CD8-positive, alpha-beta memory T cell (primary cell): ENCODE measurements at regions not wholly inside any gene's neighbourhood (a gene's known extent, or its start where the extent isn't known, plus 50 kb on each side); places are given as distances from the start of the nearest gene placed in this dataset.

Experiments
- CTCF ChIA-PET: fragments of 350-600 bp; sonication (Branson Sonifier 250); formaldehyde crosslinking; loops from one replicate; lab custom pipeline; 2021; ENCODE audit warnings: antibody characterized with exemption; lab: Charles Lee
- POLR2A ChIA-PET: fragments of 350-600 bp; sonication (Branson Sonifier 250); formaldehyde crosslinking; loops from one replicate; lab custom pipeline; 2021; ENCODE audit warnings: antibody characterized with exemption; lab: Charles Lee
- DNase-seq, 5 donors: peaks; one replicate each; pipeline versions ENCODE4 v3.0.0 to v3.0.0-alpha.2; 2020 to 2022; ENCODE audit warnings: mixed read lengths in 1 of 5
- H3K27ac ChIP-seq: one replicate; pipeline ENCODE4 v1.7.0; 2013; ENCODE audit warnings: low read depth, mild to moderate bottlenecking, low read length, moderate library complexity
- H3K27me3 ChIP-seq: 2 replicates; pipeline ENCODE4 v1.7.0; 2013; ENCODE audit warnings: low read length, mild to moderate bottlenecking; ENCODE audit not compliant: insufficient read depth, poor library complexity, severe bottlenecking
- H3K36me3 ChIP-seq: 2 replicates; pipeline ENCODE4 v1.7.0; 2013; ENCODE audit warnings: mild to moderate bottlenecking, low read length, moderate library complexity; ENCODE audit not compliant: insufficient read depth
- H3K4me1 ChIP-seq: 2 replicates; pipeline ENCODE4 v1.7.0; 2013; ENCODE audit warnings: mild to moderate bottlenecking, low read length, moderate library complexity; ENCODE audit not compliant: insufficient read depth
- H3K4me3 ChIP-seq: 2 replicates; pipeline ENCODE4 v1.7.0; 2013; ENCODE audit warnings: mild to moderate bottlenecking, low read length
- H3K9me3 ChIP-seq: 2 replicates; pipeline ENCODE4 v1.7.0; 2013; ENCODE audit warnings: mild to moderate bottlenecking, low read length
- H3K27ac Mint-ChIP-seq, 8 donors: one replicate each; pipeline ENCODE4 v1.8.0; 2020 to 2021; ENCODE audit warnings: mixed read lengths in 8 of 8, mild to moderate bottlenecking in 6 of 8, inconsistent platforms in 3 of 8, moderate library complexity in 3 of 8
- H3K27me3 Mint-ChIP-seq, 2 donors: one replicate each; pipeline ENCODE4 v1.8.0; 2020 to 2021; ENCODE audit warnings: mixed read lengths in 2 of 2, mild to moderate bottlenecking in 1 of 2, moderate library complexity in 1 of 2
- H3K36me3 Mint-ChIP-seq, 3 donors: one replicate each; pipeline ENCODE4 v1.8.0; 2020 to 2021; ENCODE audit warnings: mixed read lengths in 3 of 3, inconsistent platforms in 1 of 3, mild to moderate bottlenecking in 1 of 3
- H3K4me1 Mint-ChIP-seq, 3 donors: one replicate each; pipeline ENCODE4 v1.8.0; 2020 to 2021; ENCODE audit warnings: mixed read lengths in 3 of 3, inconsistent platforms in 1 of 3, mild to moderate bottlenecking in 1 of 3
- H3K4me3 Mint-ChIP-seq, 7 donors: one replicate each; pipeline ENCODE4 v1.8.0; 2020 to 2021; ENCODE audit warnings: mixed read lengths in 7 of 7, mild to moderate bottlenecking in 6 of 7, moderate library complexity in 4 of 7, inconsistent platforms in 2 of 7
- H3K9me3 Mint-ChIP-seq, 5 donors: one replicate each; pipeline ENCODE4 v1.8.0; 2020 to 2022; ENCODE audit warnings: mixed read lengths in 5 of 5, mild to moderate bottlenecking in 3 of 5, moderate library complexity in 2 of 5, inconsistent platforms in 1 of 5

GRCh38 chr14:71384007-71384845 lies 477.0 kb downstream of the PCNX1 start:
- no peaks in the 10 kb centered on the region for H3K27me3 Mint-ChIP-seq
- Histone ChIP-seq H3K36me3 (no peaks in the 10 kb centered on the region), H3K9me3 (no peaks in the 10 kb centered on the region), H3K4me3 (no peak overlapping the region), H3K27ac (no peak overlapping the region), H3K4me1 (no peaks in the 10 kb centered on the region), H3K27me3 (no peaks in the 10 kb centered on the region)
- H3K4me3 Mint-ChIP-seq: no peak overlapping the region
- POLR2A ChIA-PET: no interaction called here
- CTCF ChIA-PET: no interaction called here
- no peaks in the 10 kb centered on the region for H3K9me3 Mint-ChIP-seq
- peaks cover 0 to 9% (median 2%) of the 10 kb centered on the region in 3 donors for H3K36me3 Mint-ChIP-seq
- H3K4me1 Mint-ChIP-seq: peaks cover 28 to 73% (median 68%) of the 10 kb centered on the region in 3 donors
- no peak for DNase-seq
- peak overlapping the region in 2 of 8 donors; percentile 39 to 72 for H3K27ac Mint-ChIP-seq

GRCh38 chr14:71387753-71388152 lies 480.5 kb downstream of the PCNX1 start:
- no peaks in the 10 kb centered on the region for H3K9me3 ChIP-seq
- no peaks in the 10 kb centered on the region for H3K36me3 ChIP-seq
- H3K27me3 ChIP-seq: no peaks in the 10 kb centered on the region
- no peak for DNase-seq
- no peaks in the 10 kb centered on the region for H3K9me3 Mint-ChIP-seq
- ChIA-PET POLR2A (no interaction called here), CTCF (no interaction called here)
- H3K4me1 Mint-ChIP-seq: peaks cover 22 to 54% (median 48%) of the 10 kb centered on the region in 3 donors
- peaks cover 0 to 12% (median 0%) of the 10 kb centered on the region in 3 donors for H3K36me3 Mint-ChIP-seq
- H3K4me1 ChIP-seq: no peaks in the 10 kb centered on the region
- H3K4me3 ChIP-seq: no peak overlapping the region
- peak overlapping the region in 1 of 8 donors; percentile 11 for H3K27ac Mint-ChIP-seq
- H3K4me3 Mint-ChIP-seq: no peak overlapping the region
- H3K27me3 Mint-ChIP-seq: no peaks in the 10 kb centered on the region
- H3K27ac ChIP-seq: no peak overlapping the region

GRCh38 chr14:71388336-71388735 lies 481.1 kb downstream of the PCNX1 start:
- POLR2A ChIA-PET: no interaction called here
- no peak overlapping the region for H3K27ac Mint-ChIP-seq
- CTCF ChIA-PET: no interaction called here

GRCh38 chr14:71388862-71389261 lies 481.6 kb downstream of the PCNX1 start:
- no peaks in the 10 kb centered on the region for H3K4me1 ChIP-seq
- no peaks in the 10 kb centered on the region for H3K27me3 ChIP-seq
- Mint-ChIP-seq H3K27me3 (no peaks in the 10 kb centered on the region), H3K9me3 (no peaks in the 10 kb centered on the region), H3K27ac (peak overlapping the region in 1 of 8 donors; percentile 70), H3K36me3 (peaks cover 0 to 10% (median 0%) of the 10 kb centered on the region in 3 donors), H3K4me3 (no peak overlapping the region), H3K4me1 (peaks cover 19 to 46% (median 42%) of the 10 kb centered on the region in 3 donors)
- H3K27ac ChIP-seq: no peak overlapping the region
- no peak for DNase-seq
- POLR2A ChIA-PET: no interaction called here
- no peaks in the 10 kb centered on the region for H3K36me3 ChIP-seq
- no peak overlapping the region for H3K4me3 ChIP-seq
- CTCF ChIA-PET: no interaction called here
- no peaks in the 10 kb centered on the region for H3K9me3 ChIP-seq

More at GRCh38 chr14:71388336-71388735, 481.1 kb downstream of the PCNX1 start:
- no peak overlapping the region for H3K4me3 ChIP-seq
- H3K4me3 Mint-ChIP-seq: no peak overlapping the region
- H3K27me3 ChIP-seq: no peaks in the 10 kb centered on the region
- H3K4me1 Mint-ChIP-seq: peaks cover 19 to 48% (median 45%) of the 10 kb centered on the region in 3 donors
- peaks cover 0 to 12% (median 0%) of the 10 kb centered on the region in 3 donors for H3K36me3 Mint-ChIP-seq
- H3K36me3 ChIP-seq: no peaks in the 10 kb centered on the region
- no peaks in the 10 kb centered on the region for H3K27me3 Mint-ChIP-seq
- no peaks in the 10 kb centered on the region for H3K4me1 ChIP-seq
- DNase-seq: no peak
- H3K9me3 Mint-ChIP-seq: no peaks in the 10 kb centered on the region
- H3K9me3 ChIP-seq: no peaks in the 10 kb centered on the region
- H3K27ac ChIP-seq: no peak overlapping the region

GRCh38 chr14:71394386-71394785 lies 487.1 kb downstream of the PCNX1 start:
- no peak for DNase-seq
- H3K27me3 Mint-ChIP-seq: no peaks in the 10 kb centered on the region
- H3K4me1 ChIP-seq: peaks cover 11% of the 10 kb centered on the region
- no peak overlapping the region for H3K27ac Mint-ChIP-seq
- no peaks in the 10 kb centered on the region for H3K9me3 ChIP-seq
- CTCF ChIA-PET: interaction anchor here (0.7 kb wide), 1 partner anchor 83 kb away, joined by 3 read pairs; no protein-coding TSS in a partner anchor
- H3K27me3 ChIP-seq: no peaks in the 10 kb centered on the region
- peaks cover 35 to 52% (median 45%) of the 10 kb centered on the region in 3 donors for H3K4me1 Mint-ChIP-seq
- H3K4me3 Mint-ChIP-seq: no peak overlapping the region
- peaks cover 0 to 3% (median 0%) of the 10 kb centered on the region in 3 donors for H3K36me3 Mint-ChIP-seq
- H3K27ac ChIP-seq: no peak overlapping the region
- POLR2A ChIA-PET: no interaction called here
- H3K4me3 ChIP-seq: no peak overlapping the region
- H3K9me3 Mint-ChIP-seq: no peaks in the 10 kb centered on the region
- H3K36me3 ChIP-seq: no peaks in the 10 kb centered on the region

- no peaks in the 10 kb centered on the region for H3K36me3 Mint-ChIP-seq
- H3K4me1 Mint-ChIP-seq: peaks cover 33 to 55% (median 43%) of the 10 kb centered on the region in 3 donors
- Histone ChIP-seq H3K27me3 (no peaks in the 10 kb centered on the region), H3K36me3 (no peaks in the 10 kb centered on the region), H3K27ac (no peak overlapping the region), H3K4me3 (no peak overlapping the region), H3K9me3 (no peaks in the 10 kb centered on the region), H3K4me1 (peaks cover 17% of the 10 kb centered on the region)
- H3K4me3 Mint-ChIP-seq: no peak overlapping the region
- no peak for DNase-seq
- no peaks in the 10 kb centered on the region for H3K9me3 Mint-ChIP-seq
- POLR2A ChIA-PET: no interaction called here
- CTCF ChIA-PET: no interaction called here
- peak overlapping the region in 6 of 8 donors; percentile 31 to 79 (median 48) for H3K27ac Mint-ChIP-seq
- no peaks in the 10 kb centered on the region for H3K27me3 Mint-ChIP-seq
These were observed 487.9 kb downstream of the PCNX1 start for GRCh38 chr14:71395151-71395604.

- Histone ChIP-seq H3K27ac (no peak overlapping the region), H3K4me3 (no peak overlapping the region), H3K27me3 (no peaks in the 10 kb centered on the region), H3K4me1 (peaks cover 20% of the 10 kb centered on the region), H3K9me3 (no peaks in the 10 kb centered on the region), H3K36me3 (no peaks in the 10 kb centered on the region)
- Mint-ChIP-seq H3K4me1 (peaks cover 36 to 58% (median 48%) of the 10 kb centered on the region in 3 donors), H3K9me3 (no peaks in the 10 kb centered on the region), H3K27ac (peak overlapping the region in 3 of 8 donors; percentile 0 to 33 (median 4)), H3K4me3 (no peak overlapping the region), H3K27me3 (no peaks in the 10 kb centered on the region), H3K36me3 (no peaks in the 10 kb centered on the region)
- ChIA-PET POLR2A (no interaction called here), CTCF (no interaction called here)
- no peak for DNase-seq
These were observed 488.4 kb downstream of the PCNX1 start for GRCh38 chr14:71395636-71396035.

- Mint-ChIP-seq H3K4me1 (peaks cover 40 to 61% (median 52%) of the 10 kb centered on the region in 3 donors), H3K9me3 (no peaks in the 10 kb centered on the region), H3K36me3 (no peaks in the 10 kb centered on the region), H3K4me3 (peak overlapping the region in 1 of 7 donors; percentile 4), H3K27ac (peak overlapping the region in 4 of 8 donors; percentile 0 to 25 (median 3)), H3K27me3 (no peaks in the 10 kb centered on the region)
- no peak overlapping the region for H3K4me3 ChIP-seq
- ChIA-PET CTCF (no interaction called here), POLR2A (no interaction called here)
- no peaks in the 10 kb centered on the region for H3K9me3 ChIP-seq
- H3K36me3 ChIP-seq: no peaks in the 10 kb centered on the region
- no peak overlapping the region for H3K27ac ChIP-seq
- no peak for DNase-seq
- H3K27me3 ChIP-seq: no peaks in the 10 kb centered on the region
- peaks cover 25% of the 10 kb centered on the region for H3K4me1 ChIP-seq
These were observed 488.9 kb downstream of the PCNX1 start for GRCh38 chr14:71396050-71396677.
